Liver (tissue), 8 donors: ENCODE measurements at regions not wholly inside any gene's neighbourhood (a gene's known extent, or its start where the extent isn't known, plus 50 kb on each side); places are given as distances from the start of the nearest gene placed in this dataset.

Experiments
- DNase-seq: peaks from one replicate; pipeline ENCODE4 v3.0.0-alpha.2; 2017; ENCODE audit warnings: low spot score
- H3K27ac ChIP-seq, 2 donors: one replicate each; pipeline ENCODE4 v1.7.0; 2013; ENCODE audit warnings: inconsistent platforms in 2 of 2, low read length in 2 of 2, control low read depth in 1 of 2, low read depth in 1 of 2, mild to moderate bottlenecking in 1 of 2
- H3K27me3 ChIP-seq, 4 donors: one replicate each; pipeline versions ENCODE4 v1.6.1 to v1.7.0; 2013; ENCODE audit warnings: low read length in 3 of 4, inconsistent platforms in 1 of 4, mild to moderate bottlenecking in 1 of 4, moderate library complexity in 1 of 4; ENCODE audit not compliant: control insufficient read depth in 4 of 4, insufficient read depth in 4 of 4
- H3K36me3 ChIP-seq, 4 donors: one replicate each; pipeline versions ENCODE4 v1.6.1 to v1.7.0; 2013; ENCODE audit warnings: low read length in 3 of 4, mild to moderate bottlenecking in 3 of 4, low read depth in 1 of 4, moderate library complexity in 1 of 4; ENCODE audit not compliant: control insufficient read depth in 4 of 4, insufficient read depth in 3 of 4
- H3K4me1 ChIP-seq, 4 donors: one replicate each; pipeline versions ENCODE4 v1.6.1 to v1.7.0; 2013; ENCODE audit warnings: low read length in 3 of 4, mild to moderate bottlenecking in 3 of 4, moderate library complexity in 1 of 4; ENCODE audit not compliant: control insufficient read depth in 4 of 4, insufficient read depth in 4 of 4
- H3K4me3 ChIP-seq, 3 donors: one replicate each; pipeline versions ENCODE4 v1.6.1 to v1.7.0; 2013; ENCODE audit warnings: low read length in 3 of 3, control low read depth in 1 of 3, low read depth in 1 of 3, mild to moderate bottlenecking in 1 of 3
- H3K9ac ChIP-seq, 2 donors: one replicate each; pipeline ENCODE4 v1.7.0; 2013; ENCODE audit warnings: low read length in 2 of 2, mild to moderate bottlenecking in 2 of 2, moderate library complexity in 2 of 2, control low read depth in 1 of 2, low read depth in 1 of 2
- H3K9me3 ChIP-seq, 4 donors: one replicate each; pipeline versions ENCODE4 v1.6.1 to v1.7.0; 2013; ENCODE audit warnings: low read length in 3 of 4; ENCODE audit not compliant: control insufficient read depth in 4 of 4
- EGR1 ChIP-seq, 2 donors: IDR thresholded peaks; 2 replicates each; pipeline ENCODE4 v1.6.1; 2016 to 2018; ENCODE audit warnings: antibody characterized with exemption in 2 of 2, low read depth in 2 of 2
- FOXA1 ChIP-seq: IDR thresholded peaks from 2 replicates; pipeline ENCODE4 v1.6.1; 2016; ENCODE audit warnings: antibody characterized with exemption
- FOXA2 ChIP-seq: IDR thresholded peaks from 2 replicates; pipeline ENCODE4 v1.6.1; 2016; ENCODE audit warnings: antibody characterized with exemption
- GABPA ChIP-seq, 2 donors: IDR thresholded peaks in 1 of 2; conservative IDR thresholded peaks in 1 of 2; 2 replicates each; pipeline ENCODE4 v1.6.1; 2016; ENCODE audit warnings: antibody characterized with exemption in 2 of 2, mild to moderate bottlenecking in 1 of 2, moderate library complexity in 1 of 2
- HNF4G ChIP-seq: IDR thresholded peaks from 2 replicates; pipeline ENCODE4 v1.6.1; 2016; ENCODE audit warnings: antibody characterized with exemption
- JUND ChIP-seq, 2 donors: IDR thresholded peaks; 2 replicates each; pipeline ENCODE4 v1.6.1; 2016; ENCODE audit warnings: antibody characterized with exemption in 2 of 2
- RAD21 ChIP-seq, 2 donors: IDR thresholded peaks; 2 replicates each; pipeline ENCODE4 v1.6.1; 2016; ENCODE audit warnings: antibody characterized with exemption in 2 of 2, mild to moderate bottlenecking in 2 of 2
- RXRA ChIP-seq, 2 donors: IDR thresholded peaks; 2 replicates each; pipeline ENCODE4 v1.6.1; 2017 to 2018; ENCODE audit warnings: antibody characterized with exemption in 2 of 2, mild to moderate bottlenecking in 1 of 2
- SP1 ChIP-seq: IDR thresholded peaks from 2 replicates; pipeline ENCODE4 v1.6.1; 2018; ENCODE audit warnings: antibody characterized with exemption, mild to moderate bottlenecking
- TAF1 ChIP-seq: conservative IDR thresholded peaks from 2 replicates; pipeline ENCODE4 v1.6.1; 2016; ENCODE audit warnings: antibody characterized with exemption, mild to moderate bottlenecking
- YY1 ChIP-seq: IDR thresholded peaks from 2 replicates; pipeline ENCODE4 v1.6.1; 2016; ENCODE audit warnings: antibody characterized with exemption, mild to moderate bottlenecking
- WGBS: extraction: QIAGEN DNeasy Blood & Tissue Kit; methylation state at CpG from one replicate; pipeline ENCODE4 v1.1.7; 2013; 5-methylcytosine and 5-hydroxymethylcytosine counted together
- TF ChIP-seq, protein P1 (sequence below): fragments of 150-350 bp; IDR thresholded peaks from 2 replicates; pipeline ENCODE4 v1.5.1; 2017; ENCODE audit warnings: improper control_type of control experiment, low read depth, low read length; ENCODE audit not compliant: missing input control
- TF ChIP-seq, protein P2 (sequence below): IDR thresholded peaks from 2 replicates; pipeline ENCODE4 v1.6.1; 2016; ENCODE audit warnings: antibody characterized with exemption
- TF ChIP-seq, protein P3 (sequence below): IDR thresholded peaks from 2 replicates; pipeline ENCODE4 v1.6.1; 2016; ENCODE audit warnings: antibody characterized with exemption
- donor health status: healthy.
- donor health status: healthy.
- donor health status: healthy.
- donor health status: healthy.
- donor health status: healthy.

DNA sequence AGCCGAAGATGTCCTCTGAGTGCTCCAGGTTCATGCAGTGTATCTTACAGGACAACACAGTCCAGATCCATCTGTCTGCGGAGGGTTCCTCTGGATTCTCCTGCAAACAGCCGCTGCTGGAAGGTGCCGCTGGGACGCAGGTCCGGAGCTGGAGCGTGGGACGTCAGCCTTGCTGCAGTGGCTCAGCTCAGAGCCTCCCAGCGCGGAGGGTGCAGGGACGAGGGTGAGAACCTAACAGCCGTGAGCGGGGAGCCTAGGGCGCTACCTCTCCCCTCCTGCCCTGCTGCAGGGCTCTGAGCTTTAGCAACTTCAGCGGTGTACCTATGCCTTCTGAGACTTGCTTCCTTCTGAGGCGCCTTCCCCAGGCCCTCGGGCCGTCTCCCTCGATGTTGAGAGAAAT is 137.6 kb upstream of the TMEM72 start (continued):
- no peak for TF ChIP-seq SP1
- no peak for TF ChIP-seq TAF1
- TF ChIP-seq RXRA (IDR thresholded peaks at IDR 0.05) = no peak
- TF ChIP-seq, protein P1, sequence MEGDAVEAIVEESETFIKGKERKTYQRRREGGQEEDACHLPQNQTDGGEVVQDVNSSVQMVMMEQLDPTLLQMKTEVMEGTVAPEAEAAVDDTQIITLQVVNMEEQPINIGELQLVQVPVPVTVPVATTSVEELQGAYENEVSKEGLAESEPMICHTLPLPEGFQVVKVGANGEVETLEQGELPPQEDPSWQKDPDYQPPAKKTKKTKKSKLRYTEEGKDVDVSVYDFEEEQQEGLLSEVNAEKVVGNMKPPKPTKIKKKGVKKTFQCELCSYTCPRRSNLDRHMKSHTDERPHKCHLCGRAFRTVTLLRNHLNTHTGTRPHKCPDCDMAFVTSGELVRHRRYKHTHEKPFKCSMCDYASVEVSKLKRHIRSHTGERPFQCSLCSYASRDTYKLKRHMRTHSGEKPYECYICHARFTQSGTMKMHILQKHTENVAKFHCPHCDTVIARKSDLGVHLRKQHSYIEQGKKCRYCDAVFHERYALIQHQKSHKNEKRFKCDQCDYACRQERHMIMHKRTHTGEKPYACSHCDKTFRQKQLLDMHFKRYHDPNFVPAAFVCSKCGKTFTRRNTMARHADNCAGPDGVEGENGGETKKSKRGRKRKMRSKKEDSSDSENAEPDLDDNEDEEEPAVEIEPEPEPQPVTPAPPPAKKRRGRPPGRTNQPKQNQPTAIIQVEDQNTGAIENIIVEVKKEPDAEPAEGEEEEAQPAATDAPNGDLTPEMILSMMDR = no peak
- TF ChIP-seq HNF4G = no peak
- no peak for TF ChIP-seq EGR1 (IDR thresholded peaks at IDR 0.05; ENCODE audit: low read depth in 2 of 2)

DNA sequence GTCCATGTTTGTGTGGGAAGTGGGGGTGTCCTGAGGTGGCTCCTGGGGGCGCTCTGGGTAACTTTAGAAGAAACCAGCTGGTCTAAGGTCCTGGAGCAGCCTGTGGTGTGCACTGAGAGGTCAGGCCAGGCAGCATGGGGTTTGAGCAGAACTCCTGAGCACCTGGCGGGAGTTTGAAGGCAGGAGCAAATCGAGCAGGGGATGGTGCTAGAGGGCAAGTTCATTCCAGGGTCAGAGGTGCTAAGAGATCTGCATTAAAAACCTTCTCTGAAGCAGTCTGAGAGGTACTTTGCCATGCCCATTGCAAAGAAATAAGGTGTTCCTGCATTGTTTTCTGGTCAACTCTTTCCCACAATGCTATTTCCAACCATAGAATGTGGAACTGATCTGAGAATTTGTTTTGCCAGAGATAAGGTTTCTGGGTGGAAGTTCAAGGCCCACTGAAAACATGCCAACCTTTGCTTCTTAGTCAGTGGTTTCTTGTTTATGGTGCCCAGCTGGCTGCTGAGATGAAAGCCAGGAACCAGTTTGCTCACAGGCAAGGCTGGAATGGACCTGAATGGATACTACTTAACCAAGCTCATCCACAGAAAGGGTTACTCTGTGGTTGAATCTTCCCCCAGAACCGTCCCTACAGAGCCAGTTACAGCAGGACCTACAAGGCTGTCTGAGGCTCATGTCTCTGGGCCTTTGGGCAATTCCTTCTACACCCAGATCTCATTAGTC is 136.3 kb upstream of the TMEM72 start:
- TF ChIP-seq FOXA2 (no peak), RXRA (IDR thresholded peaks at IDR 0.05) (peak in 1 of 2 donors; percentile 28)
- Histone ChIP-seq H3K9me3 (peaks cover 0 to 1% (median 0%) of the 10 kb centered on the region in 4 donors), H3K4me1 (peaks cover 0 to 6% (median under 1%) of the 10 kb centered on the region in 4 donors), H3K27me3 (no peaks in the 10 kb centered on the region), H3K27ac (no peak overlapping the region), H3K4me3 (no peak overlapping the region), H3K9ac (no peak overlapping the region), H3K36me3 (no peaks in the 10 kb centered on the region)
- WGBS = 40% methylated on average over 4 of the region's 4 CpGs
- no peak for DNase-seq

DNA sequence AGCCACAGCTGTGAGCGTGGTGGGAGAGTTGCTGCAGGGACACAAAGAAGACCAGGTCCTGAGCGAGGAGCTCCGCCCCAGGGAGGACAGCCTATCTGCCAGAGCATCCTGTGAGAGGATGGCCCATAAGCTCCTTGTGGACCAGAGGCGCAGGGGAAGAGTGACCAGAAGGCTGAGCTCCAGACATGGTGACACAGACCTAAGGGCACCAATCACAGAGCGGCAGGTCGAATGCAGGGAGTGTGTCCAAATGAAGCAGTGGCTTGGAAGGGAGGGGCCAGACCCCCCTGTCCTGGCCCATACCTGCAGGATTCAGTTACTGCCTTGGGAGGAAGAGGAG is 135.8 kb upstream of the TMEM72 start:
- H3K36me3 ChIP-seq = no peaks in the 10 kb centered on the region
- H3K4me1 ChIP-seq = peaks cover 0 to 6% (median under 1%) of the 10 kb centered on the region in 4 donors
- no peaks in the 10 kb centered on the region for H3K27me3 ChIP-seq
- TF ChIP-seq YY1 (no peak), GABPA (IDR thresholded peaks at IDR 0.05 in 1 of 2, conservative IDR thresholded peaks at IDR 0.05 in 1 of 2) (no peak), SP1 (no peak), RXRA (IDR thresholded peaks at IDR 0.05) (no peak), RAD21 (IDR thresholded peaks at IDR 0.05) (no peak), HNF4G (no peak), TAF1 (no peak), JUND (IDR thresholded peaks at IDR 0.05) (no peak), FOXA1 (no peak)
- TF ChIP-seq, protein P2, sequence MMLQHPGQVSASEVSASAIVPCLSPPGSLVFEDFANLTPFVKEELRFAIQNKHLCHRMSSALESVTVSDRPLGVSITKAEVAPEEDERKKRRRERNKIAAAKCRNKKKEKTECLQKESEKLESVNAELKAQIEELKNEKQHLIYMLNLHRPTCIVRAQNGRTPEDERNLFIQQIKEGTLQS = no peak
- TF ChIP-seq, protein P3, sequence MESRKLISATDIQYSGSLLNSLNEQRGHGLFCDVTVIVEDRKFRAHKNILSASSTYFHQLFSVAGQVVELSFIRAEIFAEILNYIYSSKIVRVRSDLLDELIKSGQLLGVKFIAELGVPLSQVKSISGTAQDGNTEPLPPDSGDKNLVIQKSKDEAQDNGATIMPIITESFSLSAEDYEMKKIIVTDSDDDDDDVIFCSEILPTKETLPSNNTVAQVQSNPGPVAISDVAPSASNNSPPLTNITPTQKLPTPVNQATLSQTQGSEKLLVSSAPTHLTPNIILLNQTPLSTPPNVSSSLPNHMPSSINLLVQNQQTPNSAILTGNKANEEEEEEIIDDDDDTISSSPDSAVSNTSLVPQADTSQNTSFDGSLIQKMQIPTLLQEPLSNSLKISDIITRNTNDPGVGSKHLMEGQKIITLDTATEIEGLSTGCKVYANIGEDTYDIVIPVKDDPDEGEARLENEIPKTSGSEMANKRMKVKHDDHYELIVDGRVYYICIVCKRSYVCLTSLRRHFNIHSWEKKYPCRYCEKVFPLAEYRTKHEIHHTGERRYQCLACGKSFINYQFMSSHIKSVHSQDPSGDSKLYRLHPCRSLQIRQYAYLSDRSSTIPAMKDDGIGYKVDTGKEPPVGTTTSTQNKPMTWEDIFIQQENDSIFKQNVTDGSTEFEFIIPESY = no peak
- no peaks in the 10 kb centered on the region for H3K9me3 ChIP-seq
- no peak for DNase-seq
- H3K9ac ChIP-seq = no peak overlapping the region
- no peak overlapping the region for H3K27ac ChIP-seq
- WGBS = 91% methylated on average over 6 of the region's 6 CpGs
- H3K4me3 ChIP-seq = no peak overlapping the region
